Keratinocyte (primary cell): ENCODE measurements at regions not wholly inside any gene's neighbourhood (a gene's known extent, or its start where the extent isn't known, plus 50 kb on each side); places are given as distances from the start of the nearest gene placed in this dataset.

Experiments used
- DNase-seq: peaks from one replicate; pipeline ENCODE4 v3.0.0-alpha.2; 2011; ENCODE audit warnings: low read depth, missing footprints, low spot score
- FAIRE-seq: peaks from 2 replicates; lab custom pipeline; 2011; peaks lifted over from hg19 to GRCh38; lab: Jason Lieb, UNC
- H2AFZ ChIP-seq: 2 replicates; pipeline ENCODE4 v1.6.0; 2012; ENCODE audit warnings: low read length, control low read depth, inconsistent platforms; ENCODE audit not compliant: control insufficient read depth
- H3K27ac ChIP-seq: 2 replicates; pipeline ENCODE4 v1.5.1; 2011; ENCODE audit warnings: low read length; ENCODE audit not compliant: control insufficient read depth, insufficient read depth
- H3K27me3 ChIP-seq: 3 replicates; pipeline ENCODE4 v1.6.0; 2011; ENCODE audit warnings: low read length; ENCODE audit not compliant: control insufficient read depth, insufficient read depth; ENCODE audit errors: extremely low read depth
- H3K36me3 ChIP-seq, 2 experiments: 2 replicates in 1 of 2; 3 replicates in 1 of 2; pipeline ENCODE4 v1.5.1; 2011; ENCODE audit warnings: low read length in 2 of 2, mild to moderate bottlenecking in 1 of 2; ENCODE audit not compliant: control insufficient read depth in 2 of 2, insufficient read depth in 2 of 2; ENCODE audit errors: extremely low read depth in 1 of 2
- H3K4me1 ChIP-seq: 3 replicates; pipeline ENCODE4 v1.5.1; 2011; ENCODE audit warnings: low read length; ENCODE audit not compliant: control insufficient read depth, insufficient read depth; ENCODE audit errors: extremely low read depth
- H3K4me2 ChIP-seq: 3 replicates; pipeline ENCODE4 v1.6.0; 2011; ENCODE audit warnings: low read depth, low read length; ENCODE audit not compliant: control insufficient read depth, insufficient read depth; ENCODE audit errors: extremely low read depth
- H3K4me3 ChIP-seq, 3 experiments: fragments of 200-600 bp in 1 of 3; sonication (generic) in 1 of 3; 2 replicates in 2 of 3; 3 replicates in 1 of 3; pipeline ENCODE4 v1.5.1; 2011 to 2016; ENCODE audit warnings: low read length in 3 of 3, mild to moderate bottlenecking in 3 of 3, control low read depth in 2 of 3, inconsistent platforms in 1 of 3, low read depth in 1 of 3, mixed read lengths in 1 of 3, mixed run types in 1 of 3, moderate library complexity in 1 of 3; ENCODE audit not compliant: control insufficient read depth in 2 of 3, insufficient read depth in 2 of 3; ENCODE audit errors: extremely low read depth in 1 of 3
- H3K79me2 ChIP-seq: 2 replicates; pipeline ENCODE4 v1.6.0; 2012; ENCODE audit warnings: low read length; ENCODE audit not compliant: control insufficient read depth, insufficient read depth
- H3K9ac ChIP-seq: 3 replicates; pipeline ENCODE4 v1.6.0; 2011; ENCODE audit warnings: low read length; ENCODE audit not compliant: control insufficient read depth, insufficient read depth; ENCODE audit errors: extremely low read depth
- H3K9me1 ChIP-seq: 3 replicates; pipeline ENCODE4 v1.6.0; 2011; ENCODE audit warnings: low read length; ENCODE audit not compliant: control insufficient read depth, insufficient read depth; ENCODE audit errors: extremely low read depth
- H3K9me3 ChIP-seq: 2 replicates; pipeline ENCODE4 v1.5.1; 2012; ENCODE audit warnings: low read depth, low read length; ENCODE audit not compliant: control insufficient read depth
- H4K20me1 ChIP-seq: 3 replicates; pipeline ENCODE4 v1.6.0; 2011; ENCODE audit warnings: low read length; ENCODE audit not compliant: control insufficient read depth, insufficient read depth; ENCODE audit errors: extremely low read depth
- CTCF ChIP-seq, 3 experiments: IDR thresholded peaks in 1 of 3; conservative IDR thresholded peaks in 1 of 3; optimal IDR thresholded peaks in 1 of 3; 2 replicates in 2 of 3; 3 replicates in 1 of 3; pipeline versions ENCODE3 to v1.5.1; 2011; ENCODE audit warnings: low read length in 3 of 3, mild to moderate bottlenecking in 3 of 3, moderate library complexity in 2 of 3, control low read depth in 1 of 3, inconsistent platforms in 1 of 3; ENCODE audit not compliant: insufficient read depth in 2 of 3; ENCODE audit errors: extremely low read depth in 1 of 3
- EZH2 ChIP-seq: IDR thresholded peaks from one replicate; pipeline ENCODE4 v1.6.1; 2012; ENCODE audit warnings: inconsistent platforms, mild to moderate bottlenecking, low read length, moderate library complexity
- dilution Hi-C: fragments of 300-500 bp; cut with MboI; formaldehyde crosslinking; loops from one replicate; pipeline ENCODE4 v1.7.0; 2020; ENCODE audit warnings: low sequenced_read_pairs; ENCODE audit not compliant: extremely low pct_ligation_motif_present

GRCh38 chr14:99081156-99081765 lies 190.7 kb downstream of the BCL11B start:
- dilution Hi-C loops: no loop called here
- no peak overlapping the region for H3K4me2 ChIP-seq

GRCh38 chr14:99081880-99082279 lies 190.1 kb downstream of the BCL11B start:
- no peaks in the 10 kb centered on the region for H3K36me3 ChIP-seq
- TF ChIP-seq CTCF (optimal IDR thresholded peaks at IDR 0.05 in 1 of 3, IDR thresholded peaks at IDR 0.05 in 1 of 3, conservative IDR thresholded peaks at IDR 0.05 in 1 of 3; ENCODE audit: extremely low read depth in 1 of 3, insufficient read depth in 2 of 3, low read length in 3 of 3) (no peak), EZH2 (no peak)
- H2AFZ ChIP-seq: no peak overlapping the region
- no peaks in the 10 kb centered on the region for H3K9me3 ChIP-seq
- no peak overlapping the region for H3K4me2 ChIP-seq
- dilution Hi-C loops: no loop called here
- no peak for FAIRE-seq
- H3K27ac ChIP-seq: no peak overlapping the region
- no peaks in the 10 kb centered on the region for H3K9me1 ChIP-seq
- no peak overlapping the region for H3K9ac ChIP-seq
- H3K79me2 ChIP-seq: no peaks in the 10 kb centered on the region
- no peak overlapping the region for H3K4me3 ChIP-seq
- no peaks in the 10 kb centered on the region for H3K4me1 ChIP-seq
- no peaks in the 10 kb centered on the region for H4K20me1 ChIP-seq
- DNase-seq: no peak
- H3K27me3 ChIP-seq: no peaks in the 10 kb centered on the region

More at GRCh38 chr14:99081156-99081765, 190.7 kb downstream of the BCL11B start:
- Histone ChIP-seq H3K9ac (no peak overlapping the region), H3K4me1 (no peaks in the 10 kb centered on the region), H3K27me3 (no peaks in the 10 kb centered on the region), H3K27ac (no peak overlapping the region), H2AFZ (no peak overlapping the region), H3K36me3 (no peaks in the 10 kb centered on the region), H3K9me1 (no peaks in the 10 kb centered on the region), H3K79me2 (no peaks in the 10 kb centered on the region), H4K20me1 (no peaks in the 10 kb centered on the region), H3K4me3 (no peak overlapping the region), H3K9me3 (no peaks in the 10 kb centered on the region)
- FAIRE-seq: no peak
- TF ChIP-seq EZH2 (no peak), CTCF (optimal IDR thresholded peaks at IDR 0.05 in 1 of 3, IDR thresholded peaks at IDR 0.05 in 1 of 3, conservative IDR thresholded peaks at IDR 0.05 in 1 of 3; ENCODE audit: extremely low read depth in 1 of 3, insufficient read depth in 2 of 3, low read length in 3 of 3) (no peak)
- no peak for DNase-seq
